HL-60 (cell line): ENCODE measurements at regions not wholly inside any gene's neighbourhood (a gene's known extent, or its start where the extent isn't known, plus 50 kb on each side); places are given as distances from the start of the nearest gene placed in this dataset.

Experiments
- DNase-seq, 2 experiments: peaks; one replicate each; pipeline ENCODE4 v3.0.0-alpha.2; 2010 to 2020; ENCODE audit warnings: low read depth in 1 of 2, low spot score in 1 of 2
- H3K27ac ChIP-seq: fragments of 250-450 bp; sonication (Bioruptor Pico); replicated peaks from 2 replicates; pipeline ENCODE4 v1.5.1; 2020; ENCODE audit warnings: mild to moderate bottlenecking, moderate library complexity
- H3K27me3 ChIP-seq: fragments of 250-450 bp; sonication (Bioruptor Pico); 2 replicates; pipeline ENCODE4 v1.5.1; 2021; ENCODE audit warnings: mild to moderate bottlenecking, moderate library complexity; ENCODE audit not compliant: insufficient read depth, poor library complexity, severe bottlenecking
- H3K4me3 ChIP-seq: replicated peaks from 2 replicates; pipeline ENCODE4 v1.5.1; 2011; ENCODE audit warnings: mild to moderate bottlenecking, control low read depth, low read length; ENCODE audit not compliant: insufficient read depth
- CTCF ChIP-seq: IDR thresholded peaks from one replicate; pipeline ENCODE4 v1.5.1; 2011; ENCODE audit warnings: low read length, control low read depth, inconsistent platforms; ENCODE audit not compliant: insufficient read depth
- GABPA ChIP-seq: IDR thresholded peaks from 2 replicates; pipeline ENCODE4 v1.6.1; 2012; ENCODE audit warnings: low read depth
- POLR2AphosphoS5 ChIP-seq: IDR thresholded peaks from 2 replicates; pipeline ENCODE4 v1.6.1; 2012; ENCODE audit warnings: low read depth
- REST ChIP-seq: IDR thresholded peaks from 2 replicates; pipeline ENCODE4 v1.6.1; 2012; ENCODE audit warnings: low read depth; ENCODE audit not compliant: insufficient replicate concordance
- SPI1 ChIP-seq: IDR thresholded peaks from 2 replicates; pipeline ENCODE4 v1.6.1; 2012; ENCODE audit warnings: low read depth, mild to moderate bottlenecking, borderline replicate concordance

GRCh38 chr4:83208371-83209365 is 75.9 kb downstream of the COQ2 start:
- Histone ChIP-seq H3K27me3 (no peaks in the 10 kb centered on the region), H3K4me3 (no peak overlapping the region), H3K27ac (no peak overlapping the region)
- DNase-seq, result no peak
- TF ChIP-seq SPI1 (no peak), CTCF (no peak), GABPA (no peak), REST (no peak), POLR2AphosphoS5 (no peak)

GRCh38 chr4:83207497-83208101 is 77.0 kb downstream of the COQ2 start:
- H3K27ac ChIP-seq, result no peak overlapping the region
- H3K4me3 ChIP-seq, result no peak overlapping the region
- H3K27me3 ChIP-seq, result no peaks in the 10 kb centered on the region
- no peak for DNase-seq
- TF ChIP-seq SPI1 (no peak), CTCF (no peak), GABPA (no peak), REST (no peak), POLR2AphosphoS5 (no peak)

GRCh38 chr4:83205760-83206159 is 78.8 kb downstream of the COQ2 start:
- Histone ChIP-seq H3K27me3 (no peaks in the 10 kb centered on the region), H3K27ac (no peak overlapping the region), H3K4me3 (no peak overlapping the region)
- TF ChIP-seq CTCF, result no peak
- no peak for TF ChIP-seq GABPA
- no peak for TF ChIP-seq POLR2AphosphoS5
- no peak for TF ChIP-seq SPI1
- TF ChIP-seq REST, result no peak
- DNase-seq, result no peak
